NCI-H2107 treated with DMSO at 0.1 percent for 48 hours (cell line): ENCODE measurements at regions not wholly inside any gene's neighbourhood (a gene's known extent, or its start where the extent isn't known, plus 50 kb on each side); places are given as distances from the start of the nearest gene placed in this dataset.
"Not testable (repeated sequence)": the region's sequence is repeated elsewhere in the genome, so short reads cannot be mapped to it uniquely, and the experiment has no call there.

ENCODE experiments used
- DNase-seq: peaks from one replicate; lab custom pipeline; 2025; ENCODE audit not compliant: unreplicated experiment; lab: John Stamatoyannopoulos, UW

DNA sequence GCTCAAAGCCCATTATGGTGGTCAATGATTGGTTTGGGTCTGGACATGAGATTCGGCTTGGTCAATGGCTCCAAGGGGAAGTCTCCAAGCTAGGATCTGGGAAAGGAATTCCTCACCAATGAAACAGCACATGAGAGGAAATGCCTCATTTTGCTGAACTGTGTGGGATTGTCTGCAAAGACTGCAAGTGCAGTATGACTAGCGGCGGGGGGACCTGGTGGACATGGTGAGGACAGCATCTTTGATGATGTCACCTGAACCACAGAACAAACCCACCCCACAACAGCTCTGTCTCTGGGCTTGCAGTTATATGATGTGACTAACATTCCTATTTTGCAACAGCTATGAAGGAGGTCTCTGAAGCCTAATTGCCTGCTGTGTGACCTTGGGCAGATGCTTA lies 50.6 kb upstream of the NKD1 start:
- DNase-seq, result no peak

DNA sequence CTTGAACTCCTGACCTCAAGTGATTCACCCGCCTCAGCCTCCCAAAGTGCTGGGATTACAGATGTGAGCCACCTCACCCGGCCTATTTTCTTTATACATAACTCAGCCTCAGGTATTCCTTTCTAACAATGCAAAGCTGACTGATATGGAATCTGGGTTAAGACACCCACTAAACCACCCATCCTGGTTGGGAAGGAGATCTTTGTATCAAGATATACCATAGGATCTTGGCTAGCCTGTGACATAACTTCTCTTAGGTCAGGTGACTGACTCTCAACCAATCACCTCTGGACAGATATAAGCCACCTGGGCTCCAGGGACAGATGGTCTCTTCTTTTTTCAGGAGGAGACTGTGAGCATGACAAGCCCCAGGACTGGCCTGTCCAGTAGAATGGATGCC lies 51.2 kb upstream of the NKD1 start:
- no peak for DNase-seq

DNA sequence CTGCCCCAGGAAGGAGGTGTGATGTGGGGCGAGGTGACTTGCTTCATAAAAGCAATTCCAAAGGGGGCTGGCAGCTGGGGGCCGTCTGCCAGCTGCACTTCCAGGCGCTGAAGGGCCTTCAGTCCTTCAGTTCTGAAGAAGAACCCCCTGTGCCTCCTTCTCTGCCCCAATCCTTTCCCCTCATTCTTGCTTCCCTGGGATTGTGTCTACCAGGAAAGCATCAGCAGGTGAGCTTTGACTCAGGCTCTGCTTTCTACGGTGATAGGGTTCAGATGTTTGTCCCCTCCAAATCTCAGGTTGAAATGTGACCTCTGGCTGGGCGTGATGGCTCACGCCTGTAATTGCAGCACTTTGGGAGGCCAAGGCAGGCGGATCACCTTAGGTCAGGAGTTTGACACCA lies 52.5 kb upstream of the NKD1 start:
- no peak for DNase-seq

DNA sequence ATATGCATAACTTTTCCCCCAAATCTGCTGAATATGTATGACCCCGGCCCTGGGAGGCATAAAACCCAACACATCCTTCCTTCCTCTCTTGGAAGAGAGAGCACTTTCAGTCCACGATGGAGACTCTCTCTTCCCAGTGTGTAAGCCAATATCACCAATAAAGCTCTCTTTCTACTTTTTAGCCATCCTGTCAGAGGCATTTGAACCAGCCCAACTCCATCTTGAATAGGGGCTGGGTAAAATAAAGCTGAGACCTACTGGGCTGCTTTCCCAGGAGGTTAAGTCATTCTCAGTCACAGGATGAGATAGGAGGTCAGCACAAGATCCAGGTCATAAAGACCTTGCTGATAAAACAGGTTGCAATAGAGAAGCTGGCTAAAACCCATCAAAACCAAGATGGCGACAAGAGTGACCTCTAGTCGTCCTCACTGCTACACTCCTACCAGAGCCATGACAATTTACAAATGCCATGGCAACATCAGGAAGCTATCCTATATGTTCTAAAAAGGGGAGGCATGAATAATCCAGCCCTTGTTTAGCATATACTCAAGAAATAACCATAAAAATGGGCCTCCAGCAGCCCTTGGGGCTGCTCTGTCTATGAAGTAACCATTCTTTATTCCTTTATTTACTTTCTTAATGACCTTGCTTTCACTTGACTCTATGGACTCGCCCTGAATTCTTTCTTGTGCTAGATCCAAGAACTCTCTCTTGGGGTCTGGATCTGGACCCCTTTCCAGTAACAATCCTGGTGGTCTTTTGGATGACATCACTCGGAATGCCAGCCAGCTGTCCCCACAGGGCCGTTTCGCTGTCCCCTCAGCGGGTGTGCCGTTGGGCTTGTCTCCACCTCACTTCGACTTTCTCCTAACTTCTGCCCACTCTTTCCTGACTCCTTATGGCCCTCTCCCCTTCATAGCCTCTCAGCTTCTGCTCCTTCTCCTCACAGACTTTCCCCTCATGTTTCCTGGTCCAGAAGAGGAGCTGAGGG lies 53.4 kb upstream of the NKD1 start:
- no peak for DNase-seq

DNA sequence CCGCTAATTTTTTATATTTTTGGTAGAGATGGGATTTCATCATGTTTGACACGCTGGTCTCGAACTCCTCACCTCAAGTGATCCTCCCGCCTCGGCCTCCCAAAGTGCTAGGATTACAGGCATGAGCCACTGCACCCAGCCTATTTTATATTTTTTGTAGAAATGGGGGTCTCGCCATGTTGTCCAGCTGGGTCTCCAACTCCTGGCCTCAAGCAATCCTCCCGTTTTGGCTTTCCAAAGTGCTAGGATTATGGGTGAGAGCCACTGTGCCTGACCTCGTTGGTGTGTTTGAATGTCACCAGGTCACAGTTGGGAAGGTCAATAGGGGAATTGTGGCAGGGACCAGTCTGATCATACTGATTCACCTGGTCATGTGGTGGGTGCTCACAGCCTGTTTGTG lies 56.7 kb upstream of the NKD1 start:
- no peak for DNase-seq

DNA sequence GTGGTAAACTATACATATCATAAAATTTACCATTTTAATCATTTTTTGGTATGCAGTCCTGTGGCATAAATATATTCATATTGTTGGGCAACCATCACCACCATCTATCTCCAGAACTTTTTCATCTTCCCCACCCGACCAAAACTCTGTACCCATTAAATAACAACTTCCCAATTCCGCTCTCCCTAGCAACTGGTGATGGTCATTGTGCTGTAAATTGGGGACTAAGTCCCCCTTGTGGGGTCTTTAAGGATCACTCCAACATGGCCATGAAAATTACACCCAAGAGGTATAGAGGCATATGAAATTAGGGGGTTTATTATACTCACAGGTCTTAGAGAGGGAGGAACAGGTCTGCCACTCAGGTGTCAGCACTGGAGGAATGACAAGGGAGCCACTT lies 57.4 kb upstream of the NKD1 start:
- no peak for DNase-seq

DNA sequence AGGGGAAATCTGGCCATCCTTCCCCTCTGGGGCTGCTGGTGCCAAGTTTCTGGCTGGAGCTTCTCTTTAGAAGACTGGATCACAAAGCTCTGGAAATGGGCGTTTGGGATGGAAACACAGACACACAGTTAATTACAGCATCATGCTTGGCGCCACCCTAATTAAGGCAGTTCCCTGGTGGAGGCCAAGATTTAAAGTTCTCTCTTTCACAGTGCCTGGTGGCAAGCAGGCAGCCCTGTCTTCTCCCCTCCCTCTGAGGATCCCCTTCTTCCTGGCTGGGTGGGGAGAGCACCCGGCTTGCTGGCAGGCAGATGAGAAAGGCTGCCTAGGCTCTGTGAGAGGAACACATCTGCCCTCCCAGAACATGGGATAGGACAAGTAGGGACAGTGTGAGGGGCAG lies 59.0 kb upstream of the NKD1 start:
- DNase-seq, result no peak

DNA sequence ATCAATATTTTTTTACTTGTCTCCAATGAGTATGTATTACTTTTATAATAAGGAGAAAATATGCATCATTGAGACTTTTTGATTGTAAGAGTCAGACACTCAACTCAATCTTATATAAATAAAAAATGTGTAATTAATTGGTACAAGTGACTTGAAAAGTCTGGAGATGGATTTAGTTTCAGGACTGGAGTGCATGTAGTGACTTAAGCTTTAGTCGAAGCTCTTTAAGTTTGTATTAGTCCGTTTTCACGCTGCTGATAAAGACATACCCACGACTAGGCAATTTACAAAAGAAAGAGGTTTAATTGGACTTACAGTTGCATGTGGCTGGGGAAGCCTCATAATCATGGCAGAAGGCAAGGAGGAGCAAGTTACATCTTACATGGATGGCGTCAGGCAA lies 60.7 kb upstream of the NKD1 start:
- DNase-seq, result no peak

DNA sequence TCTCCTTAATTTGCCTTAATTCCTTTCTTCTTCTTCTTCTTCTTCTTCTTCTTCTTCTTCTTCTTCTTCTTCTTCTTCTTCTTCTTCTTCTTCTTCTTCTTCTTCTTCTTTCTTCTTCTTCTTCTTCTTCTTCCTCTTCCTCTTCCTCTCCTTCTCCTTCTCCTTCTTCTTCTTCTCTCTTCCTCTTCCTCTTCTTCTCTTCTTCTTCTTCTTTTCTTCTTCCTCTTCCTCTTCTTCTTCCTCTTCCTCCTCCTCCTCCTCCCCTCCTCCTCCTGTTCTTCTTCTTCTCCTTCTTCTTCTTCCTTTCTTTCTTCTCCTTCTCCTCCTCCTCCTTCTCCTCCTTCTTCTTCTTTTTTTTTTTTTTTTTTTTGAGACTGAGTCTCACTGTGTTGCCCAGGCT lies 62.0 kb upstream of the NKD1 start:
- DNase-seq, result not testable (repeated sequence)

DNA sequence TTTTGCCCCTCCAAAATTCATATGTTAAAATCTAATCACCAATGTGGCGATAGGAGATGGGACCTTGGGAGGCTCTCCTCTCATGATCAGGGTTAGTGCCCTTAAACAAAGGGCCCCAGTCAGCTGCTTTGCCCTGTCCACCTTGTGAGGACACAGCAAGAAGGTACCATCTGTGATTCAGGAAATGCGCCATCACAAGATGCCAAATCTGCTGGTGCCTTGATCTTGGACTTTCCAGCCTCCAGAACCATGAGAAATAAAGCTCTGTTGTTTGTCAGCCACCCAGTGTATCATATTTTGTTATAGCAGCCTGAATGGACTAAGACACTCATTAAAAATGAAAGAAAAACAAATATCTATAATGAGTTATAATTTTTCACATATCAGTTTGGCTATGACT lies 63.0 kb upstream of the NKD1 start:
- DNase-seq, result no peak

DNA sequence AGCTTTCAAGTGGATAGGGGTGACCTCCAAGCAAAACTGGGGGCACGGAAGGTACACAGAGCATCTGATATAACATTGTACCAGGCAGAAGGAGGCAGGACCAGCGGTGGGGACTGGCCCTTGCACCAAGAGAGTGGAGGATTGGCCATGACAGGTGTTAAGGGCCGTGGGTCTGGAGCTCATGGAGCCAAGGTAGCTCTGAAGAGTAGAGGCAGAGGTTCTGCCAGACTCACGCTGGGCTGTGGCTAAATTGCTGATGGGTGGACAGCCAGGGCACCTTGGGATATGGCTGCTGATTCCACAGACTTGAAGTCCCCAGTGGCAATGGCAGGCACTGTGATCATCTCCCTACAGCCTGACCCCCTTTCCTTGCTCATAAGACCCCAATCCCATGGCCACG lies 65.9 kb upstream of the NKD1 start:
- DNase-seq, result no peak

DNA sequence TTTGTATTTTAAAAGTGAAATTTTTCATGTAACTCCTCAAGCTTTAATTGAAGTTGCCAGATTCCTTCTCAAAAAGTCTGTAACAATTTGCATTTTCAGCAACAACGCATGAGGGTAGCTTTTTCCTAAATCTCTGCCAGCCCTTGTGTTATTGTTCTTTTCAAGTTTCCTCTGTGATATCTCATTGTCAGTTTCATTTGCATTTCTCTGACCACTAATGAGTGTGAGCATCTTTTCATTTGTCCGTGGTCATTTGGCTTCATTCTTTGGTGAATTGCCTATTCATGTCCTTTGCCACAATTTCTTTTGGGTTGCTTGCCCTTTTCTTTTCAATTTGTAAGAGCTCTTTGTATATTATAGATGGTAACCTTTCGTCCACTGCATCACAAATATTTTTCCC lies 68.0 kb upstream of the NKD1 start:
- DNase-seq, result no peak

DNA sequence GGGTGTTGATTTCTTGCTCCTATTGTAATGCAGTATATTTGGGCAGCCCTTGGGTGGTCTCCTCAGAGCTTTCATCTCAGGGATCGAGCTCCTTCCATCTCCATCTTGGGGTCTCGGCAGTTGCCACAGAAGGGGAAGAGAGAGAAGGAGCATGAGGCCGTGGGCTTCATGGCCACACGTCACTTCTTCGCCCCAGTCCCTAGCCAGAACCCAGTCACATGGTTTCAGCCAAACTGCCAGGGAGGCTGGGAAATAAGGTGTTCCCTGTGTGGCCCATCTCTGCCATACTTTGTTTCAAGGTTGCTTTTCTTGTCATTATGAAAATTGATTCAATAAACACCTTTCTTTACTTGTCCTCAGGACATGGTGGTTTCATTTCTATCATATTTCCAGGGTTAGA lies 68.4 kb upstream of the NKD1 start:
- no peak for DNase-seq

DNA sequence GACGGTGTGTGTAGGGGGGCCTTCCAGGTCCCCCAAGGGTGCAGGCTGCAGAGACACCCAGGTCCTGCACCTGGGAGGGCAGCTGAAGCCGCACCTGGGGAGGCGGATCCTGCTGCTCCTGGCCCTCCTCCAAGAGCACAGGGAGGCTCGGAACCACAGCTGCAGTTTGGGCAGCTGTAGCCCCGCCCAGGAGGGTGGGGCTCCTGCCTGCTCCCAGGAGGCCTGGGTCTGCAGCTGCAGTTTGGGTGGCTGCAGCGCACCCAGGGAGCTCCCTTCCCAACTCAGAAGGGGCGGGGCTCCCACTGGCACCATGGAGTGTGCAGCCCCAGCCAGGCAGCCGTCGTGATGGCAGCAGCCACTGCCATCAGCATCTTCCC lies 69.4 kb upstream of the NKD1 start:
- peak; percentile 31 for DNase-seq

DNA sequence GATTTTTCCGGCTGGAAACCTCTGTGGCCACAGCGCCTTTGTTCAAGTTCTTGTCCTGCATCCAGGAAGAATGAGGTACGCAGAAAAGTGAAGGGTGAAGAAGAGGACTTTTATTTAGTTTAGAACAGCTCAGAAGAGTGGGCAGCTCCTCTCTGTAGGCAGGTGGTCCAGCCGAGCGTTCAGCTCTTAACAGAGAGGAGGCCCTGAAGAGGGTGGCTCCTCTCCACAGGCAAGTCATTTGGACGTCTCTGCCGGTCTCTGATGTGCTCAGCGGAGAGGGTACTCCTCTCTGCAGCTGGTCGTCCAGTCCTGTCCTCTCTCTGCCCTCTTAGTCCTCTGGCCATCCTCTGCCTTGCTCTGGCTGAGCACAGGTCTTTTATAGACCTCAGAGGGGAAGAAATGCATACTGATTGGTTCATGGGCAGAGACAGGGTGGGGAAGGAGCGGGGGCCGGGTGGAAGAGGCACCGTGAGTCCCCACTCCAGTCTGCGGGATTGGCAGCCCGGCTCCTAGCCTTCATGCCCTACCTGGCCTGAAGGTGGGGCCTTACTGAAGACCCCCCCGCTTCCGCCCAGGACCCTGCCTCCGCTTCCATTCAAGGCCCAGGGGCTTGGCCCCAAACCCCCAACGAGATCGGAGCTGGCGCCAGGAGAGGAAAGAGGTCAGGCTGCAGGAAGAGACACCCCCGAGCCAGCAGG lies 70.0 kb upstream of the NKD1 start:
- no peak for DNase-seq

DNA sequence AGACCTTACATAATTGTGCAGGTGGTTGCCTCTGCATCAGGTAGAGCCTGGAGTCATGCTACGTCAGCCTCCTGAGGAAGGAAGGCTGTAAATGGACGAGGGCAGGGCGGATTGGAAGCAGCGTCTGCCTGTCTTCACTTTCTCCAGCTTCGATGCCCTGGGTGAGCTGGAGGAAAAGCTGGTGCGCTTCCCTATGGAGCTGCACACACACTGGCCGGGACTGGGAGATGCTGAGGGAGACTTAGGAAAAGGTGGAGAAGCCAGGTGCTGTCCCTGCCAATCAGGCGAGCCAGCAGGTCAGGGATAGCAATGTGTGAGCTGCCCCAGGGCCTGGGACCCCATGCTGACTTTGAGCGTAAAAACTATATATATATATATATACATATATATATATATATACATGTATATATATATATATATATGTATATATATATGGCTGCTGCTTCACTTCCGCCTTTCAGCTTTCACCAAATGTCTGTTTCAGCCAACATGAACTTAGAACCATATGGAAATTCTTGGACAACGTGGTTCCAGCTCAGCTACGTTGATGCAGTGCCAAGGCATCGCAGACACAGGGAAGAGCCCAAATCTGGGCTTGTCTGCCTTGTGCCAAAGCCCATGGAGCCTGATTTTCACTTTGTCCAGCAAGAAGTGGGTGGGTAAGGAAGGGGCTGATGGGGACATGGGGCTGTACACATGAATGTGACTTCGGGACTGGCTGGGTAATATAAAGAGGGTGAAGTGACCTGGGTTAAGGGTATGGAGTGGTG lies 71.5 kb upstream of the NKD1 start:
- no peak for DNase-seq

DNA sequence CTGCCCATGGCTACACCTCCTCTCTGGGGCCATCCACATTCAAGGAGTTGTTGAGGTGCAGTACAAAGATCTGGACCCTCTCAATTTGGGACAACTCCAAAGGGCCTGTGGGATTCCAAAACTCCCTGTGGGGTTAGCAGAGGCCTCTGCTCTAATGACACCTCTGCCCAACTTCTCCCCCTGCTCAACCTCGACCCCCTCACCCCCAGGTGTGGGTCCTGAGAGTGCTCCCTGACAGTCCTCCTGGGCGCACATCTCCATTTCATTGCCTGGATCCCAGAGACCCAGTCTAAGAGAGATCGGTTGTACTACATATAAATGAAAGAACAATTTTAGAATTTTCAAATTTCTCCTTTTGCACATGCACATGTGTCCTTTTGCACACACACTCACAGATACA lies 73.0 kb upstream of the NKD1 start:
- DNase-seq, result no peak

DNA sequence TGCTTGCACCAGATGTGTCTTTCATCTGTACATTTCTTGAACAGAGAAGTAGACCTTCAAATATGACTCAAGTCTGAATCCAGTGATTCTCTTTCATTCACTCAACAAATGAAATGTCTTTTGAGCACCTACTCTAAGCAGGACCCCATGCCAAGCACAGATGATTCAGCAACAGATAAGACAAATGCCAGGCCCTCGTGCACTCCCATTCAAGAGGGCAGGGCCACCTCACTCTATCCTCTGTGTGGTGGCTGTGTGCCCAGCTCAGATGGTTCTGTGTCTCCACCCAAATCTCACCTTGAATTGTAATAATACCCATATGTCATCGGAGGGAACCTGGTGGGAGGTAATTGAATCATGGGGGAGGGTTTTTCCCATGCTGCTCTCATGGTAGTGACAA lies 74.1 kb upstream of the NKD1 start:
- DNase-seq, result no peak

DNA sequence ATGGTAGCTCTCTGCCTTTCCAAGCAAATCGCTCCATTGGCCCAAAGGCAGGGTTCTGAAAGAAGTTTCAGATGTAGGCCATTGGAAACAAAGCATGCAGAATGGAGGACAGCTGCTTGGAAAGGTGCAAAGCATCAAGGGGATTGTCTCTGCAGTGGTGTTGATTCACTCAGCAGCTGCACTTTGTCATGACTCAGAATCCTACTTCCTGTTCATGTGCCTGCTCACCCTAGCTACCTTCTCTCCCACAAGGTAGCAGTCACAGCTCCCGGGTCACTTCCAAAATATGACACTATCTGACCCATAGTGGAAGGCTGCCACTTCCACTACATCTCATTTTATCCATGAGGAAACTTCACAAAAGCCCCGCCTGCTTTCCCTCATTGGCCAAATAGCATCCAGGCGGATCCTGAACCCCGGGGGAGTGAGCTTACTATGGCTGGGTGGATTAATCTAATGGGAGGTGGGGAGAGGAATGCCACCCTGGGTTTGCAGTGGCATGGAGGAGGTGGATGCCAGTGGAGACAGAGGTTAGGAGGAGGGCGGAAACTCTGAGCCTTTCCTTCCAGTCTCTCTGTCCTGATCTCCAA lies 74.7 kb upstream of the NKD1 start:
- no peak for DNase-seq

DNA sequence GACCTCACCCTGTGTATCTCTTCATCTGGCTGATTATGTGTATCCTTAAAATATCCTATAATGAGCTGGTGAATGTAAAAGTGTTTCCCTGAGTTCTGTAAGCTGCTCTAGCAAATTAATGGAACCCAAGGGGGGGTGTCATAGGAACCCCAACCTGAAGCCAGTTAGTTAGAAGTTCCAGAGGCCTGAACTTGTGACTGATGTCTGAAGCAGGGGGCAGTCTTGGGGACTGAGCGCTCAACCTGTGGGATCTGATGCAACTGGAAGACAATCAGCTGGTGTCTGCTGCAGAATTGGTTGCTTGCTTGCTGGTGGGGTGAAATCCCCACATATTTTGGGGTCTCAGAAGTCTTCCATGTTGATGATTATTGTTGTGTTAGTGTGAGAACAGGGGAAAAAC lies 75.7 kb upstream of the NKD1 start:
- DNase-seq, result no peak

DNA sequence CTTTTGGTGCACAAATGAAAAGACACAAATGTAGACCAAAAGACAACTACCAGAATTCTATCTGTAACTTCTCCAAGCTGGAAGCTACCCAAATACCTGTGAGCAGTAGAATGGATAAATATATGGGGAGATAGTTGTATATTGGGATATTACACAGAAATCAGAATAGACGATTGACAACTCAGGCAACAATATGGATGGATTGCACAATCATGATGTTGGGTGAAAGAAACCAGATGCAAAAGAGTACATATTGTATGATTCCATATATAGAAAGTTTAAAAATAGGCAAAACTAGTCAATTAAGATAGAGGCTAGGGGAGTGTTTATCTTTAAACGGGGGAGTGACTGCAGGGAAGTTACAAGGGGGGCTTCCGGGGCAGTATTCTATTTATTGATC lies 77.5 kb upstream of the NKD1 start:
- no peak for DNase-seq
